Stomach (tissue), 8 donors: ENCODE measurements at regions not wholly inside any gene's neighbourhood (a gene's known extent, or its start where the extent isn't known, plus 50 kb on each side); places are given as distances from the start of the nearest gene placed in this dataset.

Experiments used
- DNase-seq, 2 donors: peaks; one replicate each; pipeline versions ENCODE4 v3.0.0 to v3.0.0-alpha.2; 2013 to 2019
- H3K27ac ChIP-seq, 5 donors: fragments of 200-600 bp in 4 of 5; sonication (generic) in 4 of 5; one replicate each; pipeline ENCODE4 v1.5.1; 2013 to 2019; ENCODE audit warnings: mild to moderate bottlenecking in 1 of 5, moderate library complexity in 1 of 5
- H3K27me3 ChIP-seq, 3 donors: fragments of 200-600 bp; sonication (generic); one replicate each; pipeline ENCODE4 v1.5.1; 2017 to 2019; ENCODE audit warnings: mixed run types in 1 of 3
- H3K36me3 ChIP-seq, 4 donors: fragments of 200-600 bp; sonication (generic); 1 replicate in 3 of 4; 2 replicates in 1 of 4; pipeline ENCODE4 v1.5.1; 2016 to 2019
- H3K4me1 ChIP-seq, 4 donors: fragments of 200-600 bp; sonication (generic); one replicate each; pipeline ENCODE4 v1.5.1; 2016 to 2019
- H3K4me3 ChIP-seq, 4 donors: fragments of 200-600 bp; sonication (generic) in 3 of 4; one replicate each; pipeline ENCODE4 v1.5.1; 2016 to 2019; ENCODE audit warnings: mild to moderate bottlenecking in 1 of 4
- H3K9me3 ChIP-seq, 4 donors: fragments of 200-600 bp; sonication (generic); one replicate each; pipeline ENCODE4 v1.5.1; 2016 to 2019
- CTCF ChIP-seq, 7 experiments: fragments of 450-650 bp in 4 of 7; fragments of 200-600 bp in 3 of 7; sonication (generic) in 3 of 7; IDR thresholded peaks; one replicate each; pipeline ENCODE4 v1.5.1; 2016 to 2019; ENCODE audit warnings: antibody characterized with exemption in 7 of 7, control low read depth in 2 of 7, mild to moderate bottlenecking in 1 of 7
- EP300 ChIP-seq: sonication (generic); formaldehyde crosslinking; IDR thresholded peaks from one replicate; pipeline ENCODE4 v1.6.1; 2017; ENCODE audit warnings: antibody characterized with exemption
- POLR2A ChIP-seq, 4 donors: fragments of 450-650 bp; IDR thresholded peaks; one replicate each; pipeline ENCODE4 v1.6.1; 2016; ENCODE audit warnings: antibody characterized with exemption in 4 of 4, control low read depth in 2 of 4, mild to moderate bottlenecking in 1 of 4, moderate library complexity in 1 of 4
- POLR2AphosphoS5 ChIP-seq, 3 donors: sonication (generic); formaldehyde crosslinking; IDR thresholded peaks; one replicate each; pipeline ENCODE4 v1.6.1; 2016; ENCODE audit warnings: antibody characterized with exemption in 3 of 3
- WGBS, 5 donors: extraction: QIAGEN DNeasy Blood & Tissue Kit in 3 of 5; methylation state at CpG; one replicate each; pipeline versions ENCODE4 v1.1.5 to v1.1.7; 2013 to 2018; 5-methylcytosine and 5-hydroxymethylcytosine counted together
- intact Hi-C: fragments of 100-400 bp; cut with DNase I; formaldehyde crosslinking; loops from one replicate; pipeline ENCODE4 v1.15.1; 2023; ENCODE audit warnings: low total_unique reads
- donor health status: healthy with polysubstance abuse.
- donor health status: Bipolar disorder and iron deficiency.
- donor health status: healthy.

DNA sequence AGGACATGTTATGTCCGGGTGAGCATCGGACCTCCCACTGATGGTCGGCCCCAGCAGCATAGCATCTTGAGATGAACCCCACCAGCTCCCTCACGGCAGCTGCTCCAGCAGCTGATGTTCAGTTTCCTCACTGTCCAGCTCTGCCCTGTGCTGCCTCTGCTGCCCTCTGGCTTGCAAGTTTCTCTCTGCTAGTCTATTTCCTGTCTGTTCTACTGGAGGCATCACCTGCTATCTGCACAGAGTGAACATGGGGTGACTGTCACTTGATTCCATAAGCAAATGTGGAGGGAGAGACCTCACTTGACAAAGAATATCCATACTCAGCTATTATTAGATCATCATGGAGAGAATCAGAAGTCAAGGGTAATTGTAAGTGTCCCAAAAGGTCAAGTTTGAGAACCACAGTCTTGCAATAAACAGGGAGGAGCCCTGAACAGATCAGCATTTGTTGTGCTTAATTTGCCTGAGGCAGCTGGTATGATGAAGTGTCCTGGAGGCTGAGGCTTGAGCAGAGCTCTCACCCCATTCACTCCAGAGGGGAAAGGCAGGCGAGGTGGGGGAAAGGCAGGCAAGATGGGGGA is 702.8 kb downstream of the SEMA5A start:
- Histone ChIP-seq H3K36me3 (no peaks in the 10 kb centered on the region), H3K4me1 (no peaks in the 10 kb centered on the region), H3K9me3 (peaks cover 0 to 12% (median 11%) of the 10 kb centered on the region in 4 donors), H3K4me3 (no peak overlapping the region), H3K27me3 (no peaks in the 10 kb centered on the region), H3K27ac (peak overlapping the region in 4 of 5 donors; percentile 11 to 59 (median 38))
- no peak for TF ChIP-seq EP300
- TF ChIP-seq CTCF (IDR thresholded peaks at IDR 0.05) = no peak
- TF ChIP-seq POLR2A (IDR thresholded peaks at IDR 0.05) = no peak
- intact Hi-C loops = no loop called here
- no peak for DNase-seq
- 68 to 78% (median 75%) methylated on average over 5 of the region's 5 CpGs for WGBS, 5 donors

- Histone ChIP-seq H3K27ac (peak overlapping the region in 4 of 5 donors; percentile 27 to 59 (median 42)), H3K27me3 (no peaks in the 10 kb centered on the region), H3K36me3 (no peaks in the 10 kb centered on the region), H3K4me3 (no peak overlapping the region), H3K4me1 (no peaks in the 10 kb centered on the region), H3K9me3 (peaks cover 0 to 12% (median 11%) of the 10 kb centered on the region in 4 donors)
- TF ChIP-seq POLR2AphosphoS5 (IDR thresholded peaks at IDR 0.05) (no peak), POLR2A (IDR thresholded peaks at IDR 0.05) (no peak), CTCF (IDR thresholded peaks at IDR 0.05) (no peak), EP300 (no peak)
- peak in 1 of 2 donors; percentile 43 for DNase-seq
- intact Hi-C loops = no loop called here
- WGBS, 5 donors = 58 to 71% (median 63%) methylated on average over 6 to 7 of the region's 7 CpGs
These were observed 702.1 kb downstream of the SEMA5A start for GRCh38 chr5:8843771-8844170.

GRCh38 chr5:8844206-8844605 is 701.7 kb downstream of the SEMA5A start:
- peak overlapping the region in 4 of 5 donors; percentile 27 to 59 (median 42) for H3K27ac ChIP-seq
- intact Hi-C loops = no loop called here
- WGBS, 5 donors = 58 to 81% (median 70%) methylated on average over 5 of the region's 5 CpGs
- no peaks in the 10 kb centered on the region for H3K27me3 ChIP-seq
- TF ChIP-seq CTCF (IDR thresholded peaks at IDR 0.05) (no peak), POLR2AphosphoS5 (IDR thresholded peaks at IDR 0.05) (no peak)
- no peaks in the 10 kb centered on the region for H3K4me1 ChIP-seq
- H3K4me3 ChIP-seq = no peak overlapping the region
- DNase-seq = no peak
- H3K36me3 ChIP-seq = no peaks in the 10 kb centered on the region
- H3K9me3 ChIP-seq = peaks cover 0 to 12% (median 11%) of the 10 kb centered on the region in 4 donors

GRCh38 chr5:8844847-8845246 is 701.0 kb downstream of the SEMA5A start:
- TF ChIP-seq POLR2A (IDR thresholded peaks at IDR 0.05) (no peak), POLR2AphosphoS5 (IDR thresholded peaks at IDR 0.05) (no peak), EP300 (no peak)
- no peaks in the 10 kb centered on the region for H3K4me1 ChIP-seq
- no peak overlapping the region for H3K4me3 ChIP-seq
- H3K36me3 ChIP-seq = no peaks in the 10 kb centered on the region
- no peaks in the 10 kb centered on the region for H3K27me3 ChIP-seq
- peak overlapping the region in 1 of 5 donors; percentile 42 for H3K27ac ChIP-seq
- DNase-seq = no peak
- H3K9me3 ChIP-seq = peaks cover 0 to 12% (median 11%) of the 10 kb centered on the region in 4 donors
- 71 to 89% (median 75%) methylated on average over 6 of the region's 6 CpGs for WGBS, 5 donors
- intact Hi-C loops = no loop called here

DNA sequence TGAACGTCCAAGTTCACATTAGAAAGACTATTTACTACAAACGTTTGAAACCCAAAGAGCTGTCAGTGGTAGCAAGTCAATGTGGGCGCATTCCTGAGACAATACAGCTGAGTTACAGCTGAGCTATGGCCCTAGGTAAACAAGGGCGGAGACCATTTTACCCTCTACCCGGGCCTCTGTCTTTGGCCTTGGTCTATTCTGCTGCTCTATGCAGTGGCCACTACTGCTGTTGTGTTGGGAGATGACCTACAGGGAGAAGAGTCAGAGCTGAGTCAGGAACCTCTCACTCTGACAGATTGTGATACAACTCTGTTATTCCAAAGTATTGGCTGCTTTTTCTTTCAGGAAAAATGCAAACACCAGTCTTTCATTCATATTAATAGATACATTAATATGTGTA is 700.6 kb downstream of the SEMA5A start:
- no peak for TF ChIP-seq CTCF (IDR thresholded peaks at IDR 0.05)
- TF ChIP-seq EP300 = no peak
- no peak for TF ChIP-seq POLR2AphosphoS5 (IDR thresholded peaks at IDR 0.05)
- TF ChIP-seq POLR2A (IDR thresholded peaks at IDR 0.05) = no peak
- no peak overlapping the region for H3K27ac ChIP-seq
- DNase-seq = no peak
- intact Hi-C loops = no loop called here
- 59 to 72% (median 66%) methylated on average over 5 of the region's 5 CpGs for WGBS, 5 donors
- no peaks in the 10 kb centered on the region for H3K36me3 ChIP-seq
- H3K9me3 ChIP-seq = peaks cover 0 to 11% (median 9%) of the 10 kb centered on the region in 4 donors
- H3K4me1 ChIP-seq = no peaks in the 10 kb centered on the region
- H3K27me3 ChIP-seq = no peaks in the 10 kb centered on the region
- no peak overlapping the region for H3K4me3 ChIP-seq
